Keratinocyte (primary cell): ENCODE measurements at regions not wholly inside any gene's neighbourhood (a gene's known extent, or its start where the extent isn't known, plus 50 kb on each side); places are given as distances from the start of the nearest gene placed in this dataset.
A peak's percentile ranks its signal among the peaks of the same experiment; 100 is the strongest.

Experiments used
- DNase-seq: peaks from one replicate; pipeline ENCODE4 v3.0.0-alpha.2; 2011; ENCODE audit warnings: low read depth, missing footprints, low spot score
- FAIRE-seq: peaks from 2 replicates; lab custom pipeline; 2011; peaks lifted over from hg19 to GRCh38; lab: Jason Lieb, UNC
- H2AFZ ChIP-seq: 2 replicates; pipeline ENCODE4 v1.6.0; 2012; ENCODE audit warnings: low read length, control low read depth, inconsistent platforms; ENCODE audit not compliant: control insufficient read depth
- H3K27ac ChIP-seq: 2 replicates; pipeline ENCODE4 v1.5.1; 2011; ENCODE audit warnings: low read length; ENCODE audit not compliant: control insufficient read depth, insufficient read depth
- H3K27me3 ChIP-seq: 3 replicates; pipeline ENCODE4 v1.6.0; 2011; ENCODE audit warnings: low read length; ENCODE audit not compliant: control insufficient read depth, insufficient read depth; ENCODE audit errors: extremely low read depth
- H3K36me3 ChIP-seq, 2 experiments: 2 replicates in 1 of 2; 3 replicates in 1 of 2; pipeline ENCODE4 v1.5.1; 2011; ENCODE audit warnings: low read length in 2 of 2, mild to moderate bottlenecking in 1 of 2; ENCODE audit not compliant: control insufficient read depth in 2 of 2, insufficient read depth in 2 of 2; ENCODE audit errors: extremely low read depth in 1 of 2
- H3K4me1 ChIP-seq: 3 replicates; pipeline ENCODE4 v1.5.1; 2011; ENCODE audit warnings: low read length; ENCODE audit not compliant: control insufficient read depth, insufficient read depth; ENCODE audit errors: extremely low read depth
- H3K4me2 ChIP-seq: 3 replicates; pipeline ENCODE4 v1.6.0; 2011; ENCODE audit warnings: low read depth, low read length; ENCODE audit not compliant: control insufficient read depth, insufficient read depth; ENCODE audit errors: extremely low read depth
- H3K4me3 ChIP-seq, 3 experiments: fragments of 200-600 bp in 1 of 3; sonication (generic) in 1 of 3; 2 replicates in 2 of 3; 3 replicates in 1 of 3; pipeline ENCODE4 v1.5.1; 2011 to 2016; ENCODE audit warnings: low read length in 3 of 3, mild to moderate bottlenecking in 3 of 3, control low read depth in 2 of 3, inconsistent platforms in 1 of 3, low read depth in 1 of 3, mixed read lengths in 1 of 3, mixed run types in 1 of 3, moderate library complexity in 1 of 3; ENCODE audit not compliant: control insufficient read depth in 2 of 3, insufficient read depth in 2 of 3; ENCODE audit errors: extremely low read depth in 1 of 3
- H3K79me2 ChIP-seq: 2 replicates; pipeline ENCODE4 v1.6.0; 2012; ENCODE audit warnings: low read length; ENCODE audit not compliant: control insufficient read depth, insufficient read depth
- H3K9ac ChIP-seq: 3 replicates; pipeline ENCODE4 v1.6.0; 2011; ENCODE audit warnings: low read length; ENCODE audit not compliant: control insufficient read depth, insufficient read depth; ENCODE audit errors: extremely low read depth
- H3K9me1 ChIP-seq: 3 replicates; pipeline ENCODE4 v1.6.0; 2011; ENCODE audit warnings: low read length; ENCODE audit not compliant: control insufficient read depth, insufficient read depth; ENCODE audit errors: extremely low read depth
- H3K9me3 ChIP-seq: 2 replicates; pipeline ENCODE4 v1.5.1; 2012; ENCODE audit warnings: low read depth, low read length; ENCODE audit not compliant: control insufficient read depth
- H4K20me1 ChIP-seq: 3 replicates; pipeline ENCODE4 v1.6.0; 2011; ENCODE audit warnings: low read length; ENCODE audit not compliant: control insufficient read depth, insufficient read depth; ENCODE audit errors: extremely low read depth
- EZH2 ChIP-seq: IDR thresholded peaks from one replicate; pipeline ENCODE4 v1.6.1; 2012; ENCODE audit warnings: inconsistent platforms, mild to moderate bottlenecking, low read length, moderate library complexity
- dilution Hi-C: fragments of 300-500 bp; cut with MboI; formaldehyde crosslinking; loops from one replicate; pipeline ENCODE4 v1.7.0; 2020; ENCODE audit warnings: low sequenced_read_pairs; ENCODE audit not compliant: extremely low pct_ligation_motif_present
- TF ChIP-seq, protein P1 (sequence below), 3 experiments: IDR thresholded peaks in 1 of 3; conservative IDR thresholded peaks in 1 of 3; optimal IDR thresholded peaks in 1 of 3; 2 replicates in 2 of 3; 3 replicates in 1 of 3; pipeline versions ENCODE3 to v1.5.1; 2011; ENCODE audit warnings: low read length in 3 of 3, mild to moderate bottlenecking in 3 of 3, moderate library complexity in 2 of 3, control low read depth in 1 of 3, inconsistent platforms in 1 of 3; ENCODE audit not compliant: insufficient read depth in 2 of 3; ENCODE audit errors: extremely low read depth in 1 of 3

DNA sequence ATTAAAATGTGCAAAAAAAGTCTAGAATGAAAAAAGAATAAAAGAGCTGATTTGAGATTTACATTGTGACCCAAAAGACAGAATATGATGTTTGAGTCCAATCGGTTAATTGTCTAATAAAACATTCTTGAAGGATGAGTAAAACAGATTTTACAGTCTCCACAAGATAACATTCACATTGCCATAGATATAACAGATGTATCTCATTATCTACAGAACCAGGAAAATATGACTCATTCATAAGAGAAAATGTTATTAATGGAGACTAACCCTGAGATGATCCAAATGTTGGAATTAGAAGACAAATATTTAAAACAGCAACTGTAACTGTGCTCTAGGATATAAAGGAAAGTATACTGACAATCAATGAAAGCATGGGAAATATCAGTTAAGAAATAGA, 141.7 kb downstream of the RFX6 start:
- no peak overlapping the region for H3K27ac ChIP-seq
- no peak overlapping the region for H2AFZ ChIP-seq
- no peak for FAIRE-seq
- DNase-seq: no peak
- no peaks in the 10 kb centered on the region for H3K27me3 ChIP-seq
- no peaks in the 10 kb centered on the region for H4K20me1 ChIP-seq
- dilution Hi-C loops: no loop called here
- no peaks in the 10 kb centered on the region for H3K9me3 ChIP-seq
- H3K79me2 ChIP-seq: no peaks in the 10 kb centered on the region
- H3K9ac ChIP-seq: no peak overlapping the region
- no peaks in the 10 kb centered on the region for H3K36me3 ChIP-seq
- no peak overlapping the region for H3K4me3 ChIP-seq
- no peaks in the 10 kb centered on the region for H3K9me1 ChIP-seq
- H3K4me2 ChIP-seq: no peak overlapping the region
- H3K4me1 ChIP-seq: peaks cover 14% of the 10 kb centered on the region
- TF ChIP-seq, protein P1, sequence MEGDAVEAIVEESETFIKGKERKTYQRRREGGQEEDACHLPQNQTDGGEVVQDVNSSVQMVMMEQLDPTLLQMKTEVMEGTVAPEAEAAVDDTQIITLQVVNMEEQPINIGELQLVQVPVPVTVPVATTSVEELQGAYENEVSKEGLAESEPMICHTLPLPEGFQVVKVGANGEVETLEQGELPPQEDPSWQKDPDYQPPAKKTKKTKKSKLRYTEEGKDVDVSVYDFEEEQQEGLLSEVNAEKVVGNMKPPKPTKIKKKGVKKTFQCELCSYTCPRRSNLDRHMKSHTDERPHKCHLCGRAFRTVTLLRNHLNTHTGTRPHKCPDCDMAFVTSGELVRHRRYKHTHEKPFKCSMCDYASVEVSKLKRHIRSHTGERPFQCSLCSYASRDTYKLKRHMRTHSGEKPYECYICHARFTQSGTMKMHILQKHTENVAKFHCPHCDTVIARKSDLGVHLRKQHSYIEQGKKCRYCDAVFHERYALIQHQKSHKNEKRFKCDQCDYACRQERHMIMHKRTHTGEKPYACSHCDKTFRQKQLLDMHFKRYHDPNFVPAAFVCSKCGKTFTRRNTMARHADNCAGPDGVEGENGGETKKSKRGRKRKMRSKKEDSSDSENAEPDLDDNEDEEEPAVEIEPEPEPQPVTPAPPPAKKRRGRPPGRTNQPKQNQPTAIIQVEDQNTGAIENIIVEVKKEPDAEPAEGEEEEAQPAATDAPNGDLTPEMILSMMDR (optimal IDR thresholded peaks at IDR 0.05 in 1 of 3, IDR thresholded peaks at IDR 0.05 in 1 of 3, conservative IDR thresholded peaks at IDR 0.05 in 1 of 3; ENCODE audit: extremely low read depth in 1 of 3, insufficient read depth in 2 of 3, low read length in 3 of 3): no peak
- TF ChIP-seq EZH2: no peak

DNA sequence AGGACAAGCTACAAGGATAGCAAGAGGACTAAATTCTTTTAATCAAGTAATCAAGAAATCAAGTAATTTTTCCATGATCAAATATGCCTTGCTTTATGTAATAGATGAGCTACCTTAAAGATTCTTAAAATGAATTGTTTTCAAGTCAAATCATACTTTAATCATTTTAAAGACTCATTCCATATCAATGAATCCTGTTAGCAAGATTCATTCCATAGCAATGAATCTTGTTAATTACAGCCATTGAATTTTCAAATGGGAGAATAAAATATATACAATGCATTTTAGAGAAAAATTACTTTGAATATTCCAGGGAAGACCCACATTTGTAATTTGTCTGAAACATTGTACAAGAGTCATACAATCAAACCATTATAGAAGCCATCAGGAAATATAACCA, 145.7 kb downstream of the RFX6 start:
- H3K4me2 ChIP-seq: peak overlapping the region; percentile 53
- no peak for DNase-seq

More for the DNA sequence above, 145.7 kb downstream of the RFX6 start:
- dilution Hi-C loops: no loop called here
- Histone ChIP-seq H4K20me1 (no peaks in the 10 kb centered on the region), H3K27ac (no peak overlapping the region), H3K4me3 (no peak overlapping the region), H3K79me2 (no peaks in the 10 kb centered on the region), H2AFZ (peak overlapping the region; percentile 27), H3K9ac (no peak overlapping the region), H3K27me3 (no peaks in the 10 kb centered on the region), H3K36me3 (no peaks in the 10 kb centered on the region), H3K9me3 (no peaks in the 10 kb centered on the region), H3K4me1 (peaks cover 14% of the 10 kb centered on the region), H3K9me1 (no peaks in the 10 kb centered on the region)
- no peak for TF ChIP-seq EZH2
- TF ChIP-seq, protein P1 (optimal IDR thresholded peaks at IDR 0.05 in 1 of 3, IDR thresholded peaks at IDR 0.05 in 1 of 3, conservative IDR thresholded peaks at IDR 0.05 in 1 of 3; ENCODE audit: extremely low read depth in 1 of 3, insufficient read depth in 2 of 3, low read length in 3 of 3): no peak
- FAIRE-seq: no peak
